Spleen (tissue), 7 donors: ENCODE measurements at regions not wholly inside any gene's neighbourhood (a gene's known extent, or its start where the extent isn't known, plus 50 kb on each side); places are given as distances from the start of the nearest gene placed in this dataset.
A peak's percentile ranks its signal among the peaks of the same experiment; 100 is the strongest.

ENCODE experiments used
- CTCF ChIP-seq, 11 experiments: fragments of 200-600 bp in 7 of 11; fragments of 450-650 bp in 4 of 11; sonication (generic) in 4 of 11; IDR thresholded peaks in 8 of 11; conservative IDR thresholded peaks in 3 of 11; 1 replicate in 7 of 11; 2 replicates in 4 of 11; pipeline versions ENCODE4 v1.4.0 to v1.8.0; 2016 to 2021; ENCODE audit warnings: antibody characterized with exemption in 11 of 11, inconsistent platforms in 4 of 11, mild to moderate bottlenecking in 1 of 11
- POLR2A ChIP-seq, 3 donors: fragments of 450-650 bp; IDR thresholded peaks; one replicate each; pipeline ENCODE4 v1.5.1; 2017; ENCODE audit warnings: antibody characterized with exemption in 3 of 3, mild to moderate bottlenecking in 1 of 3
- donor health status: DM: no; HTN: no; CAD: no; lungs with moderate emphysema.
- donor health status: DM: no; HTN: no; CAD: no.
- donor health status: DM: no; HTN: no; CAD: no.

- peak; percentile 42 to 89 (median 84) for TF ChIP-seq CTCF (IDR thresholded peaks at IDR 0.05 in 8 of 11, conservative IDR thresholded peaks at IDR 0.05 in 3 of 11)
- TF ChIP-seq POLR2A (IDR thresholded peaks at IDR 0.05): no peak
These were observed 79.0 kb upstream of the NFASC start for GRCh38 chr1:204791453-204792353.
